ENCODE measurements at regions not wholly inside any gene's neighbourhood (a gene's known extent, or its start where the extent isn't known, plus 50 kb on each side); places are given as distances from the start of the nearest gene placed in this dataset.

GRCh38 chr2:59191781-59192180 is 950.7 kb upstream of the FANCL start:
- no peak for DNase-seq (ENCODE audit: extremely low read depth, low read depth)
- TF ChIP-seq CTCF (IDR thresholded peaks at IDR 0.05; ENCODE audit: low read depth, low read length) = no peak

GRCh38 chr2:59190518-59190917 is 949.4 kb upstream of the FANCL start:
- no peak for DNase-seq (ENCODE audit: extremely low read depth, low read depth)
- no peak for TF ChIP-seq CTCF (IDR thresholded peaks at IDR 0.05; ENCODE audit: low read depth, low read length)

GRCh38 chr2:59184276-59185020 is 943.3 kb upstream of the FANCL start:
- no peak for TF ChIP-seq CTCF (IDR thresholded peaks at IDR 0.05; ENCODE audit: low read depth, low read length)

GRCh38 chr2:59183070-59183469 is 941.9 kb upstream of the FANCL start:
- DNase-seq (ENCODE audit: extremely low read depth, low read depth) = no peak
- TF ChIP-seq CTCF (IDR thresholded peaks at IDR 0.05; ENCODE audit: low read depth, low read length) = no peak

More at GRCh38 chr2:59184276-59185020, 943.3 kb upstream of the FANCL start:
- no peak for DNase-seq (ENCODE audit: extremely low read depth, low read depth)

GRCh38 chr2:59182249-59182648 is 941.1 kb upstream of the FANCL start:
- TF ChIP-seq CTCF (IDR thresholded peaks at IDR 0.05; ENCODE audit: low read depth, low read length) = peak; percentile 66
- peak; percentile 34 for DNase-seq (ENCODE audit: extremely low read depth, low read depth)

- no peak for TF ChIP-seq CTCF (IDR thresholded peaks at IDR 0.05; ENCODE audit: low read depth, low read length)
- DNase-seq (ENCODE audit: extremely low read depth, low read depth) = no peak
Measured at GRCh38 chr2:59181347-59181746, 940.2 kb upstream of the FANCL start.

GRCh38 chr2:59180621-59181020 is 939.5 kb upstream of the FANCL start:
- no peak for TF ChIP-seq CTCF (IDR thresholded peaks at IDR 0.05; ENCODE audit: low read depth, low read length)
- DNase-seq (ENCODE audit: extremely low read depth, low read depth) = no peak
